HG02852 (cell line): ENCODE measurements at regions not wholly inside any gene's neighbourhood (a gene's known extent, or its start where the extent isn't known, plus 50 kb on each side); places are given as distances from the start of the nearest gene placed in this dataset.

Experiments used
- ATAC-seq: cut with Tn5 transposase; IDR thresholded peaks from one replicate; pipeline ENCODE4 v1.9.1; 2021; ENCODE audit warnings: mild to moderate bottlenecking, moderate library complexity; ENCODE audit not compliant: unreplicated experiment

DNA sequence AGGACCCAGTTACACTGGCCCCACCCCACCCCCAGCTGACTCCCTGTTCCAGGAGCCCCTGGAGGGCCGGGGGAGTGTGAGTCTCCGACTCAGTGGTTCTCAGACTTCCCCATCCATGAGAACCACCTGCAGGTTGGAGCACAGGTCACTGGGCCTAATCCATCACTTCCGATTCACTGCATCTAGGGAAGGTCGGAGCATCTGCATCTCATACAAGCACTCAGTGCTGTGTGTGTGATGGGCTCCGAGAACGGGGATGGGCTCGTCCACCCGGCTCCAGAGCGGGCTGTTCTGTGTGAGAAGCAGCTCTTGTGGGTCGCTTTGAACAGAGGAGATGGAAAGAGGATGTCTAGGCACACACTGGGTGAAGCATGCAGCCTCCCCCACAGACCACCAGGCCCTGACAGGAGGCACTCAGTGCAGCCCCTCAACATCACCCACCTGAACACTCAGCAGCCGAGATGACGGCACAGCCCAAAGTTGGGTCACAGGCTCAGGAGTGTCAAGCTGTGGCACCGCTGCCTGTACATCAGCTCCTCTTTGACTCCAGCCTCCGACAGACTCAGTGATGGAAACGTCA lies 541.4 kb downstream of the BRD1 start:
- ATAC-seq: no peak

DNA sequence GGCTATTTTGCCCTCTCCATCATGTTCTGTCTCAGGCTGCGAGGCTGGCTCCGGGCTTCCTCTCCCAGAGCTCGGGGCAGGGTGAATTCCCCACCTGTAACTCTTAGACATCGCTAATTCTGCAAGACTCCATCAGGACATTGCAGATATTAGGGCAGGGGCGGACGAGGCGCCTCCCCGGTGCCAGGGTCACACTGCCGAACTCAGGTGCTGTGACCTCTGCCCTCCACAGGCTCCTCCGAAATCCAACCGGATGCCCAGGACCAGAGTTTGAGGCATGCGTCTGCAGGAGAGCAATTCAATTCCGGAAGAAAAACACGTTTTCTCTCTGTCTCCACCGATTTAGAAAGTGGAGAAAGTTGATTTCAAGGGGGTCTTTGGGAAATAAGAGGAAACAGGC lies 542.7 kb downstream of the BRD1 start:
- no peak for ATAC-seq

DNA sequence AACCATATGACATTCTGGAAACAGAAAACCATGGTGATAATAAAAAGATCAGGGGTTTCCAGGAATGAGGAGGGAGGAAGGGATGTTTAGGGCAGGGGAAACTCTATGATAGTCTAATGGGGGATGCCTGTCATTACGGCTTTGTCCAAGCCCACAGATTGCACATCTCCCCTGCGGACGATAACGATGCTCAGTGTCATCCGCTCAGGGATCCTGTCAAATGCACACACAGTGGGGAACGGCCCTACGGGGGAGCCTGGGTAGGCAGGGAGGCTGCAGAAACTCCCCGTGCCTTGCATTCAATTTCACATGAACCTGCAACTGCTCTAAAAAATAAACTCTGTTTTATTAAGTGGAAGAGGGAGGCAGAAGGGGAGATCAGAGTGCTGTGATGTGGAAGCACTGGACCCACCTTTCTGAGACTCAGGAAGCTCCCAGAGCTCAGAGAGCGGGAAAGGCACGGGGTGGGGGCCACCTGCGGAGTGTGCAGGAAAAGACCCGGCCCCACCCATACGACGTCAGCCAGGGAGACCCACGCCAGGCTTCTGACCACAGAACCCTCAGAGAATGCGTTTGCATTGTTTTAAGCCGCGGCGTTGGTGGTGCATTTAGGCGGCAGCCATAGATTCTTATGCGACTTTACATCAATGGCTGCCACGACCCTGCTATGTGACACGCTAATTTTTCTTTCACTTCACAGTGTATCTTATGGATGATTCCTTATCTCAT lies 543.5 kb downstream of the BRD1 start:
- no peak for ATAC-seq

DNA sequence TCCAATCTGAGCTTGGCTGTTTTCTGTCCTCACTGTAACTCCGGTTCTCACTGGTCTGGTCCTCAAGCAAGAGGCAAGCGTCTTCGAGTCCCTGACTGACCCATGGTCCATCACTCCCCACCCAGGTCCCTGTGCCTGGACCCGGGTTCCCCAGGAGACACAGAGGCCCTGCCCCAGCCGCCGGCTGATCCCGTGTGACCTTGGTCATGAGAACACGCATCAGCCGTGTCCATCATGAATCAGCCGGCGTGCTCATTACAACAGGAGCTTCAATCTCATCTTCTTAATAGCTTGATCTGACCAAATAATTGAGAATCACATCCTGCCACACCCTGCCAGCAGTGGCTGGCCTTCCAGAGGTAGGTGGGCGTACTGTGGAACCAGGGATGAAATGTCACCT lies 545.1 kb downstream of the BRD1 start:
- no peak for ATAC-seq

DNA sequence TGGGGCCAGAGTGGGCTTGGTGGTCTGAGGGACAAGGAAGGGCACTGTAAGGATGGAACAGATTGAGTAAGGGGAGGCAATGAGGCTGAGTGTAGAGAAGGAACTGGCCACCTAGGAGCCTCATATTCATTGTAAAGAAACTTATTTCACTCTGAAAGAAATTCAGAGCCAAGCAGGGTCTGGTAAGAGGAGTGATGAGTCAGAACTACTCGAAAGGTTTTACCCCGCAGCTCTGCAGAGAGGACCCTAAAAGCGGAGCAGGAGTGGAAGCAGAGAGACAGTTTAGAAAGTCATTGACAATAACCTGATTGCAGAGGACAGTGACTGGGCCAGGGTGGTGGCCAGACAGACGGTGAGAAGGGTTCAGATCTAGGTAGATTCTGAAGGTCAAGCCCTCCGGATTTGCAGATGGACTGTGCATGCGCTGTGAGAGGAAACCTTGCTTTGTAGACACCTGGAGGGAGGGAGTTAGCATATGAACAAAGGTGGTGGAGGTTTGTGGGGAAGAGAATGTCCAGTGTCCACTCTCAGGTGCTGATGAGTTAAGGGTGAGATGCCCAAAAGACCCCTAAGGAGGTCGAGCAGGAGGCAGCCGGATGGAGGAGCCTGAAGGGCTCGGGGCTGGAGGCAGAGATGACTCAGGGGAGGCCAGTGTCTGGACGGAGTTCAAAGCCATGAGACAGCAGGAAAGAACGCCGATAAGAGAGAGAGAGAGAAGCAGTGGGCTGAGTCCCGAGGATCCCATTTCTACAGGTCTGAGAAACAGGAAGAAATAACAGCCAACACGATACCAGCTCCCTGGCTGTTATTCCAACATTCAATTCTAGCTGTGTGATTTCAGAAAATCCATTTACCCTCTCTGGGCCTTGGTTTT lies 546.0 kb downstream of the BRD1 start:
- ATAC-seq: no peak

DNA sequence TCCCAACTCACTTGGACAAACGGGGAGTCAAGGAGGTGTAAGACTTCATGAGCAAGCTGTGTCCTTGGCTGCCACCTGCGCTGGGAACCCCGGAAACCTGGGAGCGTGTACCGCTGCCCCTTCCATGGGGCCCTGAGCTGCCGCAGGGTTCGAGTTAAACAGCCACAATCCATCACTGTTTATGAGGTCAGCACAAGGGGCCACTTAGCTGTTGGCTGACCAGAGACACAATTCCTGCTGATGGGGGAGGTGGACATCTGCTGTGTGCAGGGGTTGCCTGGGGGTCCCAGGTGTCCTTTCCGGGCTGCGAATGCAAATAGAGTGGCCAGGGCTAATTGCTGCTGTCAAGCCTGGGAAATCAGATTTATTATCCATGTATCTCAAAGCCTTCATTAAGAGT lies 549.3 kb downstream of the BRD1 start:
- ATAC-seq: no peak

DNA sequence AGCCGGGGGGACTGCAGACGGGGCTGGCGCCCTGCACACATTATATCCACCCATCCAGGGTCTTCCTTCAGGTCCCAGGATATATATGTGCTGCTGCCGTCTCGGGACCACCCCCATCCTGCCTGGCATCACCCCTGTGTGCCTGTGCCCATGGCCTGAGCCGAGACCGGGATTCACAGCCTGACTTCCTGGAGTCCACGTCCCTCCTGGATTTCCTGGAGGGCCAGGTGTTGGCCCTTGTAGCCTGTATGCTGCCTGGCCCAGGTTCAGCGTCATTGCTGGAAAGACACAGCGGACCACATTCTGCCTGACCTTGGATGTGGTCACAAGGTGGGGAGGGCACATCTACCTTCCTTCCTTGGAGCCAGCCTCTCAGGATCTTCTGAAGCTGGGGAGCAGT lies 551.1 kb downstream of the BRD1 start:
- no peak for ATAC-seq

DNA sequence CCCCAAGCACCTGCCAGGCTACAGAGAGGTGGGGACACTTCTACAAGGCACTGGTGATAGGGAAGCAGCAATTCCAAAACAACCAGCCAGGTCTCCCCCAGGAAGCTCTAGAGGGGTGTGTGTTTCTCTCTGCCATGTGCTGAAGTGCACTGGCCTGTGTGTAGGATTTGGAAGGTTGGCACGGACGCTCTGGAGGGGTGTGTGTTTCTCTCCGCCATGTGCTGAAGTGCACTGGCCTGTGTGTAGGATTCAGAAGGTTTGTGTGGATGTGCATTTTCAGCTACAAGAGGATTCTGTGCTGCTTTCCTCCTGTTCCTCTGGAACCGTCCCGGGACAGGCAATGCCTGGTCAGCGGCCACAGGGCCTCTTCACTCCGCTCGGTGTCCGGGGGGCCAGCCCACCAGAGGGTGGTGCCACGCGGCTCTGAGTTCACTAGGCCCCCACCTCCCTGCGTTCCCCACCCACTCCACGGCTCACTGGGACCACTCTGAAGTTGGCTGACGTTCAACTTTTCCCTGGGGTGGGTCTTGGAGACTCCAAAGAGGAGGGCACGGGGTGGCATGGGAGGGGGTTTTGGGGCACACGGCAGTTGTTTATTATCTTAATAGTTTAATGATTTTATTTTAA lies 552.8 kb downstream of the BRD1 start:
- ATAC-seq: no peak

DNA sequence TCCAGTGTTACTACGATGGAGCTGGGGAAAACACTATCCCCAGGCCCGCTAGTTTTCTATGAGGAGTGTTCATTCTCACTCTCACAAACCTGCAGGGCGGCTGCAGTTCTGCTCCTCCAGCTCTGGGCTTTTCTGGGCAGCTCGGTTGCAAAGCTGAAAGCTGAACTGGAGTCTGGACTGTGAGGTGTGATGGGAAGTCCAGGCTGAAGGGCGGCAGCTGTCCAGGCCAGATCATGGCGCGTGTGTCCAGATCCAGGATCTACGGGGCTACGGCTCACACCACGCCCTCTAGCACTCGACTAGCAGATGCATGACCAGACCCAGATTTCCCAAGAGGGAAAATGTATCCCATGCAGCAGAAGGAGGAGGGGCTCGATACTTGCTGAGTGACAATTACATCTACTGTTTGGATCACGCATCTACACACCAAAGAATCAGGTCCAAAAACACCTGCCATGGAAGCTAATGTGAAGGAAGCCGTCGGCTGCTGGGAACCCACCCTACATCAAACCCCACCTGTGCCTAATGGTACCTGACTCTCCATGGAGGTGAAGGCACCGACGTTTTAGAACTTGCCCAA lies 555.0 kb downstream of the BRD1 start:
- ATAC-seq: no peak

DNA sequence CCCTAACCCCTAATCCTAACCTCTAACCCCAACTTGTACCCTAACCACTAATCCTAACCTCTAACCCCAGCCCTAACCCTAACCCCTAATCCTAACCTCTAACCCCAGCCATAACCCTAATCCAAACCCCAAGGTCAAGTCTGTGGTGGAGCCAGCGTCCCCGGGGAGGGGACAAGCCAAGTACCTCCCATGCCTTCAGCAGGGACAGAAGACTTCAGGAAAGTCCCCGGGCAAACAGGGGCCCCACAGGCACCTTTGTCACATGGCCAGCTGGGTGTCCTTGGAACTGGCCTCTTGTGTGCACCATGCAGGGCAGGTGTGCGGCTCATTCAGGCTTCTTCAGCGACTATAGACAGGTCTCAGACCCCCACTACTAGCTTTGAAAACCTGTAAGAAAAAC lies 555.8 kb downstream of the BRD1 start:
- no peak for ATAC-seq

DNA sequence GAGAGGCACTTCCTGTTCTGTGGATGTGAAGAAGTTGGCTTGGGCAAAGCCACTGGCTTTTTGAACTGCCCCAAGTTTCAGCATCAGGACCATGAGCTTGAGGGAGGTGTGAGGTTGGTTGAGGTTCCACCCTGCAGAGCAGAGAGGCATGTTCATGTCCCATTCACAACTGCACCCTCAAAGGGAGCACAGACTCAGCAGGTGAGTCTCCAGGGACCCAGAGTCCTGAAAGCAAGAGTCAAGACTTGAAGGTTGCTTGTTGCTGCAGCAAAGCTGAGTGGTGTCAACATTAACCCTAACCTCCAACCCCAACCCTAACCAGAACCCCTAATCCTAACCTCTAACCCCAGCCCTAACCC lies 556.3 kb downstream of the BRD1 start:
- ATAC-seq: no peak

DNA sequence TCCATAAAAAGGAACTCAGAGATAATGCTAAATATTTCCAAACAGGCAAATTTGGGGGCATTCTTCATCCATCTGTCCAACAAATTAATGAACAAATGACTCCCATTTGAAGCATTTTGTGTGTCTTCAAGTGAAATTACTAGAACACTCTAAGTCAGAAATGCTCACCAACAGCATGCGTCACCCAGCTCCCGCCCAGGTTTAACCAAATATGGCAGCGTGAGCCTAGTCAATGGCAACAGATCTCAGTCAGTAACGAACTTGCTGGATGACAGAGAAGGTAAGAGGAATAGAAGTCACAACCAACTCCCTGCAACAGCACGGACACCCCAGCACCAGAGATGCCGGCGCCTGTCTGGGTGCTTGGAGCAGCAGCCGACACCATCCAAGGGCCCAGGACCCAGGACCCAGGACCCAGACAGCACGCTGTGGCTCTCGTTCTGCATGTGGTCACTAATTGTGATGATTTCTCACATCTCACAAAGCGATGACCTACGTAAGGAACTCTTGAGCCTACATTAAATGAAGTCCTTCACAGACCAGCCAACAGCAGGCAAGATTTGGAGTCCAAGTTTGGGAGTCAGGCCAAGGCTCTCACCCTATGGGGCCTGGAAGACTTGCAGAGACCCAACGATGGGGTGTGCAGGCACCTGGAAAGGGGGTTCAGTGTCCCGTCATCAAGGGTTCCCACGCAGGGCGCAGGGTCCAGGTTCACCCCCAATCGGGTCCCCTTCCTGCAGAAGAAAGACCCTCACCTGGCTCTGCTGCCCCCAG lies 556.9 kb downstream of the BRD1 start:
- no peak for ATAC-seq

DNA sequence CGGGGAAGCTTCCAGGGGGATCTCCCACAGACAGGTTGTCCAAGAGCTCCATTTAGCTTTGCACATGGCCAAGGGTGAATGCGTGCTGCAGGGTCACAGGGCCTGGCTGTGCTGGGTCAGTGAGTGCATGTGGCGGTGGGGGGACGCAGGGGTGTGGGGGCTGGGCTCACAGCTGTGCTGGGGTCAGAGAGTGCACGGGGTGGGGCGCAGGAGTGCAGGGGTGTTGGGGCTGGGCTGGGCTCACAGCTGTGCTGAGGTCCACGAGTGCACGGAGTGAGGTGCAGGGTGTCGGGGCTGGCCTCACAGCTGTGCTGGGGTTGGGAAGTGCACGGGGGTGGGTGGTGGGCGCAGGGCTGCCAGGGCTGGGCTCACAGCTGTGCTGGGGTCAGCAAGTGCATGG lies 557.7 kb downstream of the BRD1 start:
- no peak for ATAC-seq

DNA sequence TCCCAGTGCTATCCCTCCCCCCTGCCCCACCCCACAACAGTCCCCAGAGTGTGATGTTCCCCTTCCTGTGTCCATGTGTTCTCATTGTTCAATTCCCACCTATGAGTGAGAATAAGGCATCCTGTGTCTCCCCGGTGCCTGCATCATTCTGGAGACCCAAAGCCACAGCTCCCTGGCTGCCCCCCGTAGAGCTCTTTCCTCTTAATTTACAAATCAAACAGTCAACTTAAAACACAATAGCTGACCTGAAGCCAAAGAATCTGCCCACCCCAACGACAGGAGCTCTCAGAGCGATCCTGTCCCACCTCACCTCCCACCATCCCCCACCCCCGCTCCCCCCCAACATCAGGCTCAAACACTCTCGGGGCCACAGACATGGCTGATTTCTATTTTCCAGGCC lies 558.3 kb downstream of the BRD1 start:
- no peak for ATAC-seq

DNA sequence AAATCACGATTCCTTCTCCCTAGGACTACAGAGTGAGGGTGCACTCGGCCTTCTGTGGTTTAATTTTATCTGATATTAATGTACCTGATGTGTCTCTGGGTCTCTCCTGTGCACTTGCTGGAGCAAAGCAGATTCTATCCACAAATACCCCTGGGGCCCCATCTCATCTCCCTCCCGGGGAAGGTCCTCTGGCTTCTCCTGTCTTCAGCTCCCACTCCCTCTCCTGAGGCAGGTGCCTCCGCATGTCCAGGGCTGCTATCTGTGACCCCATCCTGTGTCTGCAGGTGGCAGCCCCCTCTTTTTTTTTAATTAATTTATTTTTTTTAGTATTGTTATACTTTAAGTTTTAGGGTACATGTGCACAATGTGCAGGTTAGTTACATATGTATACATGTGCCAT lies 558.7 kb downstream of the BRD1 start:
- no peak for ATAC-seq

DNA sequence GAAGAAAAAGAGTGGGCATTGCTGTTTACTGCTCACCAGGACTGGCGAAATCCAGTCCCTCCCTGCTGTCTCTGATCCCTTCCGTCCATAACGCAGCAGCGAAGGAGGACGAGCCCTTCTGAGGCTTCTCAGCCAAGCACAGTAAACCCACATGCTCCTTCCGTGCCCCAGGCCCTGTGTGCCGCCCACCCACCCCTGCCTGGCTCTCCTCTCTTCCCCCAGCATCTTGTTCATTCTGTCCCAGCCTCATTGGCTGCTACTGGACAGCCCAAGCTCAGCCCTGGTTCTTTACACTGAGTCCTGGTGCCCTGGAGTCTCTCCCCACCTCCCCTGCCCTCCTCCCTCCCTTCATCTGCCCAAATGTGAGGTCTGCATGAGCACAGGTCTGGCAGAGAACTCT lies 559.7 kb downstream of the BRD1 start:
- ATAC-seq: no peak

DNA sequence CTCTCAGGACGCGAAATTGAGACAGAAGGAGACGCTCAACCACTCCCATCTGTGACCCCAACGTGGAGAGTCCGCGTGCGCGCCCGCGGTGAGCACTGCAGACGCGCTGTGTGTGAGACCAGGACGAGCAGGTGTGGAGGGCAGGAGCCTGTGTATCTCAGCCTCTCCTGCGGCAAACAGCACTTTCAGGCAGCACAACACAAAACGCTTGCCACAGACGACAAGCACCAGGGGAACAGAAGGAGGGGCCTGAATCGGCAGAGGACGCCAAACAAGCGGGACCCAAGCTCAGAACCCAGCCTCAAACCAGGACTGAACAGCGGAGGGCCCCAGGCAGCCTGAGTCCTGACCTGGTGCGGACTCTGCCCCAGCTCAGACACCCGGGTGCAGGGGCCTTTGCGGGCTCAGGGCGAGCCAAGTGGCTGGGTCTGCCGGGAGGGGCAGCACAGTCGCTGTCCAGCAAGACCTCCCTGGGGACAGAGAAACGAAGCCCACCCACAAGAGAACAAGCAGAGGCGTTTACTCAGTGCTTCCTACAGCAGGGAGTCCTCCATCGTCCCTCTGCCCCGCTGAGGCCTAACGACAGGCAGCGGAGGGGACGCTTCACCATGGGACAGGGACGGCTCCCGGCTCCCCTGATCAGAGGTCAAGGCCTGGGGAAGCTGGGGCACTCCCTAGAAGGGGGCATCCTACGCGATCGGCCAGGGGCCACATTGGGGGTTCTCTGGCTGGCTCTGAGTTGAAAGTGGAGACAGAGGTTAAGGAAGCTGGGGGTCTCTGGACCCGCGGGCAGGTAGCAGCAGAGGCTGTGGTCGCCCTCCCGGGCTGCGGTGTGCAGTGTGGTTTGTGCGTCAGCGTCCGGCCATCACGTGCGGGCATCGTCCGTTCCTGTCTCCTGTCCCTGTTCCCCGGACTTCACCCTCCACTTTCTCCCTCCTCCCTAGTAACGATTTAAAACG lies 560.8 kb downstream of the BRD1 start:
- ATAC-seq: no peak

DNA sequence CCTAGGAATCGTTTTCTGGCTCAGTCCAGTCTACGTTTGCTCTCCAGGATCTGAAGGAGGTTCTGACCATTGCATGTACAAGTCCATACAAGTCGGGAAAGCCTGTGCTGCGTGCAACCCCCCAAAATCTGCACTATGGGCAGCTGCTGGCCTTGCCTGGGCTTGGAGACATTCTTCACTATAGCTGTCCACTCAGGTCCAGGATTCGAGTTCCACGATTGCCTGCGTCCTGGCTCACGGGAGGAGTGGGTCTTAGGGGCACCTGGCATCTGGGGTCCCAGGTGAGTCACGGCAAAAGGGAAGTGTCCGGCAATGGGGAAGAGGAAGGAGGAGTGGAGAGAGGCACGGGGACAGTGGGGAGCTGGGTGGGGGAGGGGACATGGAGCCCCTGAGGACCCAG lies 563.0 kb downstream of the BRD1 start:
- ATAC-seq: no peak

DNA sequence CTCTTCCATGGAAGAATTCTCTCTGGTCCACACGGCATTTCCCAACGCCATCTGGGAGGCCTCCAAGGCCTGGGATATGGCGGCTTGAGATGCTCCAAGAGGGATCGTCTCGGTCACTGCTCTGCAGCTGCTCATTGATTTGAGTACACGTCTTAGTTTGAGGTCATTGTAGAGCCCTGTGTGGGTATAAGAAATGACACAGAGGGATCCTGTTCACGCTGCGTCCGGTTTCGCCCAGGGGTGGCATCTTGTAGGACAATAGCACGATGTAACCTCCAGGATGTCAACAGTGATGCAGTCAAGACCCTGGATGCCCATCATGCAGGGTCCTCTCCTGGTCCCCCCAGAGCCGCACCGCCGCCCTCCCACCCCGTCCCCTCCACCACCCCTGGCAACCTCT lies 564.6 kb downstream of the BRD1 start:
- no peak for ATAC-seq
